ENCODE measurements at regions not wholly inside any gene's neighbourhood (a gene's known extent, or its start where the extent isn't known, plus 50 kb on each side); places are given as distances from the start of the nearest gene placed in this dataset.
"Not testable (repeated sequence)": the region's sequence is repeated elsewhere in the genome, so short reads cannot be mapped to it uniquely, and the experiment has no call there.

DNA sequence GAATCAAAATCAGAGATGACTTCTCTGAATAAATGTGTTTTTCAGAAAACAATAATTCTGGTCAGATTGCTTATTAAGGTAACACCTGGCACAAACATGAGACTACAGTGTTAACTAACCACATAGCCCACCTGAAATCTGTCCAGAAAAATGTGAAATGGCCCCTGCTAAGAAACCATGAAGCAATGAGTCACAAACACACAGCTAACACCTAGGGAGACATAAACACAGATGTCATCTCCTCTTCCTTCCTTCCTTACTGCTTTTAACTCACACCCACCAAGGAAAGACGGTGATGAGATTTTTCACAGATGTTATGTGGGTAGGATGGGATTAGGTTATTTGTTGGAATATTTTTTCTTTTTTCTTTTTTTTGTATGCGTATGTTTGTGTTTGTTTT lies 315.0 kb upstream of the STAC start:
- DNase-seq (ENCODE audit: extremely low read depth, insufficient read length) = no peak
- TF ChIP-seq, protein P1, sequence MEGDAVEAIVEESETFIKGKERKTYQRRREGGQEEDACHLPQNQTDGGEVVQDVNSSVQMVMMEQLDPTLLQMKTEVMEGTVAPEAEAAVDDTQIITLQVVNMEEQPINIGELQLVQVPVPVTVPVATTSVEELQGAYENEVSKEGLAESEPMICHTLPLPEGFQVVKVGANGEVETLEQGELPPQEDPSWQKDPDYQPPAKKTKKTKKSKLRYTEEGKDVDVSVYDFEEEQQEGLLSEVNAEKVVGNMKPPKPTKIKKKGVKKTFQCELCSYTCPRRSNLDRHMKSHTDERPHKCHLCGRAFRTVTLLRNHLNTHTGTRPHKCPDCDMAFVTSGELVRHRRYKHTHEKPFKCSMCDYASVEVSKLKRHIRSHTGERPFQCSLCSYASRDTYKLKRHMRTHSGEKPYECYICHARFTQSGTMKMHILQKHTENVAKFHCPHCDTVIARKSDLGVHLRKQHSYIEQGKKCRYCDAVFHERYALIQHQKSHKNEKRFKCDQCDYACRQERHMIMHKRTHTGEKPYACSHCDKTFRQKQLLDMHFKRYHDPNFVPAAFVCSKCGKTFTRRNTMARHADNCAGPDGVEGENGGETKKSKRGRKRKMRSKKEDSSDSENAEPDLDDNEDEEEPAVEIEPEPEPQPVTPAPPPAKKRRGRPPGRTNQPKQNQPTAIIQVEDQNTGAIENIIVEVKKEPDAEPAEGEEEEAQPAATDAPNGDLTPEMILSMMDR (IDR thresholded peaks at IDR 0.05; ENCODE audit: insufficient read depth, low read length, poor library complexity, severe bottlenecking) = no peak
- H3K27me3 ChIP-seq (replicated peaks; ENCODE audit: control insufficient read depth, insufficient read depth, low read length) = no peaks in the 10 kb centered on the region
- no peak overlapping the region for H3K4me3 ChIP-seq (replicated peaks; ENCODE audit: low read depth, low read length)
- no peaks in the 10 kb centered on the region for H3K36me3 ChIP-seq (ENCODE audit: control insufficient read depth, insufficient read depth, low read length)

DNA sequence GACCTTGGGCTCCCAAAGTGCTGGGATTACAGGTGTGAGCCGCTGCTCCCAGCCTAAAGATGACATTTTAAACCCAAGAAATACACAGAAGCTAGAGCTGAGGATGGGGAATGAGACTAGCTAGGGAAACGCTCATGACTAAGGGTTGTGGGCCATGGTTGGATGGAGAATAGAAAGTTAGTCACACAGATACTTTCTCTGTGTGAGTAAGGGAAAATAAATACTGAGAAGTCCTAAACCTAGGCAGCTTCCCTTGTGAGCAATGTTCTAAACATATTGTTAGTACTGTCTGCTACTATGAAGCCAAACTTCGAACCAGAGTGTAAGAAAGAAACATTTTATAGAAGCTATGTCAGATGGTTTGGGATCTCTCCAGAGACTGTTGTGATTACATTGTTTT lies 304.8 kb upstream of the STAC start:
- no peak overlapping the region for H3K4me3 ChIP-seq (replicated peaks; ENCODE audit: low read depth, low read length)
- no peaks in the 10 kb centered on the region for H3K27me3 ChIP-seq (replicated peaks; ENCODE audit: control insufficient read depth, insufficient read depth, low read length)
- no peaks in the 10 kb centered on the region for H3K36me3 ChIP-seq (ENCODE audit: control insufficient read depth, insufficient read depth, low read length)
- TF ChIP-seq, protein P1 (IDR thresholded peaks at IDR 0.05; ENCODE audit: insufficient read depth, low read length, poor library complexity, severe bottlenecking) = no peak
- no peak for DNase-seq (ENCODE audit: extremely low read depth, insufficient read length)

GRCh38 chr3:36077320-36077719 lies 303.0 kb upstream of the STAC start:
- H3K36me3 ChIP-seq (ENCODE audit: control insufficient read depth, insufficient read depth, low read length) = no peaks in the 10 kb centered on the region
- DNase-seq (ENCODE audit: extremely low read depth, insufficient read length) = no peak
- TF ChIP-seq, protein P1 (IDR thresholded peaks at IDR 0.05; ENCODE audit: insufficient read depth, low read length, poor library complexity, severe bottlenecking) = no peak

DNA sequence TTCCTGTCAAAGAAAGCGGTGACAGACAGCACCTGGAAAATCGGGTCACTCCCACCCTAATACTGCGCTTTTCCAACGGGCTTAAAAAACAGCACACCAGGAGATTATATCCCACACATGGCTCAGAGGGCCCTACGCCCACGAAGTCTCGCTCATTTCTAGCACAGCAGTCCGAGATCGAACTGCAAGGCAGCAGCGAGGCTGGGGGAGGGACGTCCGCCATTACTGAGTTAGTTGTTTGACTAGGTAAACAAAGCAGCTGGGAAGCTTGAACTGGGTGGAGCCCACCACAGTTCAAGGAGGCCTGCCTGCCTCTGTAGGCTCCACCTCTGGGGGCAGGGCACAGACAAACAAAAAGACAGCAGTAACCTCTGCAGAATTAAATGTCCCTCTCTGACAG lies 297.3 kb upstream of the STAC start:
- not testable (repeated sequence) for H3K27me3 ChIP-seq (replicated peaks; ENCODE audit: control insufficient read depth, insufficient read depth, low read length); H3K36me3 ChIP-seq (ENCODE audit: control insufficient read depth, insufficient read depth, low read length); H3K4me3 ChIP-seq (replicated peaks; ENCODE audit: low read depth, low read length); DNase-seq (ENCODE audit: extremely low read depth, insufficient read length)

More at GRCh38 chr3:36077320-36077719, 303.0 kb upstream of the STAC start:
- Histone ChIP-seq H3K4me3 (replicated peaks; ENCODE audit: low read depth, low read length) (no peak overlapping the region), H3K27me3 (replicated peaks; ENCODE audit: control insufficient read depth, insufficient read depth, low read length) (no peaks in the 10 kb centered on the region)

- Histone ChIP-seq H3K36me3 (ENCODE audit: control insufficient read depth, insufficient read depth, low read length) (no peaks in the 10 kb centered on the region), H3K27me3 (replicated peaks; ENCODE audit: control insufficient read depth, insufficient read depth, low read length) (no peaks in the 10 kb centered on the region), H3K4me3 (replicated peaks; ENCODE audit: low read depth, low read length) (no peak overlapping the region)
- DNase-seq (ENCODE audit: extremely low read depth, insufficient read length) = no peak
- TF ChIP-seq, protein P1 (IDR thresholded peaks at IDR 0.05; ENCODE audit: insufficient read depth, low read length, poor library complexity, severe bottlenecking) = no peak
Observed at GRCh38 chr3:36095238-36095637, 285.1 kb upstream of the STAC start.

GRCh38 chr3:36097209-36097608 lies 283.1 kb upstream of the STAC start:
- no peak for DNase-seq (ENCODE audit: extremely low read depth, insufficient read length)
- Histone ChIP-seq H3K27me3 (replicated peaks; ENCODE audit: control insufficient read depth, insufficient read depth, low read length) (no peaks in the 10 kb centered on the region), H3K4me3 (replicated peaks; ENCODE audit: low read depth, low read length) (no peak overlapping the region), H3K36me3 (ENCODE audit: control insufficient read depth, insufficient read depth, low read length) (no peaks in the 10 kb centered on the region)
- TF ChIP-seq, protein P1 (IDR thresholded peaks at IDR 0.05; ENCODE audit: insufficient read depth, low read length, poor library complexity, severe bottlenecking) = no peak

Measured in GM06990 (cell line).